SH-SY5Y (cell line): ENCODE measurements at regions not wholly inside any gene's neighbourhood (a gene's known extent, or its start where the extent isn't known, plus 50 kb on each side); places are given as distances from the start of the nearest gene placed in this dataset.

Source experiments
- GATA2 ChIP-seq: IDR thresholded peaks from 2 replicates; pipeline ENCODE4 v1.6.1; 2011; ENCODE audit warnings: mild to moderate bottlenecking, low read depth, low read length
- GATA3 ChIP-seq: IDR thresholded peaks from 2 replicates; pipeline ENCODE4 v1.6.1; 2011; ENCODE audit warnings: low read depth, mild to moderate bottlenecking, low read length, moderate library complexity

DNA sequence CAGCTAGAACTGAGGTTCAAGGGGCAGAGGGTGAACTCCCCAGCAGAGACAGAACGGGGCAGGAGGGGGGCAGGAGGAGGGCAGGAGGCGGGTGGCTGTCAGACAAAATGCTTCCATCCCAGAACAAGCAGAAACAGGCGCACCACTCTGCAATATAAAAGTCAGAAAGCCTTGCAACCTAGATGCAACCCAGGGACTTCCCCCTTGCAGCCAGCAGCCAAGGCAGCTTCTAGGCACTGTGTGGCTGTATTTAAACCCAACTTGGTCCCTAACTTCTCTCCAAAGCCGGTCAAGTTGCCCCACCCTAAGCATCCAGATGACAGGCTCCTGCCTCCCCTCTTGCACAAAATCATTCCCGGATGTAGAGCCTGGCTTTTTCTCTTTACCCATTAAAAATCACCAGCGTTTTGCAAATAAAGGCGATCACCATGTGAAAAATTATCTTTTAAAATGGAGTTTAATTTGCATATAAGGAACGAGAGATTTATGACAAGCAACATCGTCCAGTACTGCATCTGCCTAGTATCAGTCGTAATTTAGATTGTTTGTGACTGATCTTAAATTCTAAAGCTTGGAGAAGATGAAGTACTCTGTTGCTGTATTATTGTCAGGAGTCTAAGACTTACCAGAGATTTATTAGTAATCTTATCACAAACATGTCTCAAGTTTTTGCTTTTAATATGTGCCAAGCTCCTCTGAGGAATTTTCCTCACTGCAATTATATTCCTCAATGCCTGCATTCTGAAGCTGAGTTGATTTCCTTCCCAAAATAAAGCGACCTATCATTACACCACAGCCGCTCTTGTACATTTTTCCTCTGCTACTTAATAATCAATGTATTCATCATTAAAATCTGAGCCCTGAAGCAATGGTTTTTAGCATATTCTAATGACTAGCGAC lies 307.1 kb upstream of the ZNF507 start:
- TF ChIP-seq GATA3 (no peak), GATA2 (no peak)
